GM10847 (cell line): ENCODE measurements at regions not wholly inside any gene's neighbourhood (a gene's known extent, or its start where the extent isn't known, plus 50 kb on each side); places are given as distances from the start of the nearest gene placed in this dataset.

Experiments used
- POLR2A ChIP-seq: IDR thresholded peaks from 2 replicates; pipeline ENCODE4 v1.6.1; 2011; ENCODE audit not compliant: insufficient read length; ENCODE audit errors: extremely low read depth

DNA sequence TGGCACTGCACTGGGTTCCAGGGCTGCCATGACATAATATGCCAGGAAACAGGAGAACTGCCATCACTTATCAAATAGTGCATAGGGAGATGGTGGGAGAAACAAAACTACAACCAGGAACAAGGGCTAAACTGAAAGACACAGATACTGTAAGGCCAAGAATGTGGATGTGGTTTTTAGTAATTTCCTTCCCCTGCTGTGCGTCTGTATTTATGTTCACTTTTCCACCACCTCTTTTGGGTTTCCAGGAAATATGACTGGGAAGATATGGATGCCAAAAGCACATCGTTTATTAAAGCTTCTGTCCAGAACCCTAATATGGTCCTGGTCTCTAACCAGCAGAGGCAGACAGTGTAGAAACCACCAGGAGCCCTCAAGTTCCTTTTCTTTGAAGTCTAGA lies 759.7 kb upstream of the FANCL start:
- TF ChIP-seq POLR2A = no peak

DNA sequence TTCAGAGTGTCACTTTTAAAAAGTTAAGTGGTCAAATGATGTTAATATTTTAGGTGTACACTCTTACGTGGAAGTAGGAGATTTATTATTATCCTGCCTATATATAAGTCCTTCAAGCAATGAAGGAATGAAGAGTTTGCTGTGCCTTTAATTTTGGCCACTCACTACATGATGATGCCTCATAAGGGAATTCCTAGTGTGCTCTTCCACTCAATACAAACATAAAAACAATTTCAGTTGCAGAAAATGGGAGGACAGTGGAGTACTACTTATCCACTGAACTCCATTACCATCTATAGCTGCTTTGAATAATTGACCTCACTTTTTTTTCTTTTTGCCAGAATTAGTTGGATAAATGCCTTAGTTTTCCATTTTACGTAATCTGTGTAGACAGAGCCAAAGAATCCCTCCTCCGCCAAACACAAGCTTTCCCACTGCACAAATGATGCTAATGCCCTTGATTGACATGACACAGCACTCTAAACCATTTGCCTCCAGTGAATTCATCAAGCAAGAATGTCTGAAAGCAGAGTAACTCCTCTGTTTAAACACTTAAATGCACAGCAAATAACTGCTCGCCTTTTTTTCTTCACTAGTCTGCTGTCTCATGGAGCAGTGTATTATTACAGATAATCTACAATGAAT lies 751.1 kb upstream of the FANCL start:
- TF ChIP-seq POLR2A = no peak

DNA sequence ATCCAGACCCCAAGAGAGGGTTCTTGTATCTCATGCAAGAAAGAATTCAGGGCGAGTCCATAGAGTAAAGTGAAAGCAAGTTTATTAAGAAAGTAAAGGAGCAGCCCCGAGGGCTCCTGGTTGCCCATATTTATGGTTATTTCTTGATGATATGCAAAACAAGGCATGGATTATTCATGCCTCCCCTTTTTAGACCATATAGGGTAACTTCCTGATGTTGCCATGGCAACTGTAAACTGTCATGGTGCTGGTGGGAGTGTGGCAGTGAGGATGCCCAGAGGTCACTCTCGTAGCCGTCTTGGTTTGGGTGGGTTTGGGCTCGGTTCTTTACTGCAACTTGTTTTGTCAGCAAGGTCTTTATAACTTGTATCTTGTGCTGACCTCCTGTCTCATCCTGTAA lies 750.2 kb upstream of the FANCL start:
- no peak for TF ChIP-seq POLR2A

DNA sequence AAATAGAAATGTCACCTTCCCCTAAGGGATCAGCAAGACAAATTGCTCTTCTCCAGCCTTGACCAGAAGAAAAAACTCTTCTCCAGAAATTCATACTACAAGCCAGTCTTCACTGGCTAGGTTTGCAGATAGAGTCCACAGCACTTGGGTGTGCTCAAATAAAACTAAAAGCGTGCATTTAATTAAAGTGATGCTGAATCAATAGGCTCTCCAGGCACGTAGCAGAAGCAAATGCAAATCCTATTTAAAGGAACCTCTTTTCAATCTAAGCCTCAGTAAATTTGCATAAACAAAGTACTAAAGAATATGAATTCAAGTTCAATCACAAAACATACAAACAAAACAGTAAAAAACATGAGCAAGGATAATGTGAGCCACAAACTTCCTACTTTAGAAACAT lies 744.4 kb upstream of the FANCL start:
- TF ChIP-seq POLR2A = no peak

DNA sequence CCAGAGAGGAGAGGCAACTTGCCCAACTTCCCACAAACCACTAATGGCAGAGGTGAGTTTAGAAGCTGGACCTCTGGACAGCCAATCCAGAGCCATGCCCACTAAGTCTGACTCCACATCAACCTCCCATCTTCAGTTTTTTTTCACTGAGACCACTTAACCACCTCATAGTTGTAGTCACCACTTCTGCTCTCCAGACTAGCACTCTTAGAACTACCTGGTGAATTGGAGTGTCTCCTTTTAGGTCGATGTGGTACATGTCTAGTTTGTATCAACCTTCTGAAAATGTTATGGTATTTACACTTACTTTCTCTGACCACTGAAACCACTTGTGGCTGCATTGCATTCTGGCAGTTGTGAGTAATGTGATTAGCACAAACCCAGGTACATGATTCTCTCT lies 743.6 kb upstream of the FANCL start:
- TF ChIP-seq POLR2A = no peak

- no peak for TF ChIP-seq POLR2A
Observed at GRCh38 chr2:58983111-58983510, 742.0 kb upstream of the FANCL start.

DNA sequence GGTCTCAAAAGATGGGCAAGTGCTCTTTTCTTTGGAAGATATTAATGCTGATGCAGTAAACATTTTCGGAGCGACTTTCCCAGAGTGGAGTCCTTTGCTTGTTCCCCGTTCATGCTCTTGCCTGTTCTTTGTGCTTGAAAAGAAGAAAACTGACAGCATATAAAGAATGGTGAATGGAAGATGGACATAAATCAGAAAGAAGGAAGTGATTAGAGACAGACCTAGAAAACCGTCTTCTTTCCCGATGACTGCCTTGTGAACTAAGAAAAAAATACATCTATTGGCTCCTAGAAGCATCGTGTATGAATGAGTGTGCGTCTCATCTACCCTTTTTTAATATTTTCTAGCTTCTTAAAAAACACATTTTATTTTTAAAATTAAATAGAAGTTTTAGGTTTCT lies 740.1 kb upstream of the FANCL start:
- TF ChIP-seq POLR2A = no peak

DNA sequence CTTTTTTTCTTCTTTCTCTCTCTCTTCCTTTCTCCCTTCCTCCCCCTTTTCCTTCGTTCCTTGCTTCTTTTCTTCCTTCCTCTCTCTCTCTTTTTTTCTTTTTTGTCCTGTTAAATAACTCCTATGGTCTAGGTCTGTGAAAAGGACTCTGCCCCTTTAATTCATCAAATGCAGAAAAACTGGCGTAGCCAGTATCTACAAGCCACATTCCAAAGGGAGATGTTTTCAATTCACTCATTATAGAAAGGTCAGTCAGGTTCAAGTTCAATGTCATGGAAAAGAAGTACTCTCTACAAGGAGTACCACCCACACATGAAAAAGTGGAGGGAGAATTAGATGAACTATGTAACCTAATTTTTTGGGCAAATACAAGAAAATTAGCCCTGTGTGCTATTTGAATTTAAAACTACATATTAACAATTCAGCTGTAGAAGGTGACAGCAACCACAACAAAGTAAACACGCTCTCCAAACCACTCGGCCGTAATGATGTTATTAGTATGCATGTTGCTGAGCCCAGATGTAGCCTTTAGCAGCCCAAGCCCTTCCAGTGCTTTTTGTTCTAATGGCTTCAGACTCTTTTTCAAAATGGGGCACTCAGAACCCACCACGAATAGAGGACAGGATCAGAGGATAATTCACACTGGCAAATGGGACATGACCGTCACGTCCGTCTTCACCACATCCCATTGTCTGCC lies 735.4 kb upstream of the FANCL start:
- TF ChIP-seq POLR2A = no peak

GRCh38 chr2:58974881-58975280 lies 733.8 kb upstream of the FANCL start:
- no peak for TF ChIP-seq POLR2A

GRCh38 chr2:58974426-58974825 lies 733.3 kb upstream of the FANCL start:
- no peak for TF ChIP-seq POLR2A

DNA sequence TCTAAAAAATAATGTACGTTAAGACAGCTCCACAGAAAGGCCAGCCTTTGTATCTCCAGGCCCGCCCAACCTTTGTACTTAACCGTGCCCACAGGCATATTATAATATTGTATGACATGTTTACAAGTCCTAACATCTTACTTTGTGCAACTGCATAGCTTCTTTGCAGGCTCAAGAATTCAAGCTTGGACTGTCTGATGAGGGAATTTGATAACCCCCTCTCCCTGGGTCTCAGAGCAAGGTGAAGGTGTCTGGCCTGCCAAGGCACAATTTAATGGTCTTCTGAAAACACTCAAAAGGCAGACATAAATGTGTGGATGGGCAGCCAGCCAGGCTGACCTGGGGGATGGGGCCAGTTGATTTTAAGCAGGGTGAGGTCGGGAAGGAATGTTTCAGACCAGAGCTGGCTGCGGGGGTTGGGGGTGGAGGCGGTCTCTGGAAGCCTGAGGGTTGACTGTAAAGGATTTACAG lies 732.7 kb upstream of the FANCL start:
- no peak for TF ChIP-seq POLR2A

- TF ChIP-seq POLR2A = no peak
Observed at GRCh38 chr2:58972737-58973136, 731.6 kb upstream of the FANCL start.

DNA sequence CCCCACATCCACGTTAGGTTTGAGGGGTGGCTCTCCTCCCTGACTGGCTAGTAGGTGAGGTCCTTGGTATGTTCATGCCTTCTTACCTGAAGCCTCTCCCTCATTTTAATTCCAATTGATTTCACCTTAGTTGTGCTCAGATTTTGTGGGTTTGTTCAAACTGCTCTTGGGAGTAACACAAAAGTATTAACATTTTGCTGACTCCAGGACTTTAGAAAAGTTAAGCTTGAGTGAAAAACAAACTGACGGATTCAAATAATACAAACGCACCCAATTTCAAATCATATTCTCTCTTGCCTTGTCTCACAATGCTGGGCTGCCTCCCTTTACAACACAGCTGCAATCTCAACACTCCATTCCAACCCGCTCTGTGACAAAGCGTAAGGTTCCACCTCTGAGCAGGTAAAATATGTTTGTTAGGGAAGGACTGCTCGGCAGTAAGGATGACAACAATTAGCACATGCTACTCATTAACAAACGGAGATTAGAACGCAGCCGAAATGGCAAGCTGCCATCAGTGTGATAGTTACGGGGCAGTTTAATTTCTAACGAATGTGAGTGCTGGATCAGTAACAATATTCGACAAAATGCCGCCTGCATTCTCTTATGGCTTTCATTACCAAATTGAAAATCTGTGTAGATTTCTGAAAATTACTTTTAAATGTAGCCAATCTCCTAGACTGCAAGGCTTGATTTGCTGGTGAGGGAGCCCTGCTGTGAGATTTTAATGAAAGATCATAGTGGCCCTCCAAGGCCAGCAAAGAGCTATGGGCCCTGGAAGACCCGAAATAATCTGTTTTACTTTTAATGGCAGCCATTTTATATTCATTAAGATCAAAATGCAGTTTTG lies 730.6 kb upstream of the FANCL start:
- no peak for TF ChIP-seq POLR2A

GRCh38 chr2:58970365-58970764 lies 729.2 kb upstream of the FANCL start:
- TF ChIP-seq POLR2A = no peak

GRCh38 chr2:58968885-58969284 lies 727.8 kb upstream of the FANCL start:
- no peak for TF ChIP-seq POLR2A

DNA sequence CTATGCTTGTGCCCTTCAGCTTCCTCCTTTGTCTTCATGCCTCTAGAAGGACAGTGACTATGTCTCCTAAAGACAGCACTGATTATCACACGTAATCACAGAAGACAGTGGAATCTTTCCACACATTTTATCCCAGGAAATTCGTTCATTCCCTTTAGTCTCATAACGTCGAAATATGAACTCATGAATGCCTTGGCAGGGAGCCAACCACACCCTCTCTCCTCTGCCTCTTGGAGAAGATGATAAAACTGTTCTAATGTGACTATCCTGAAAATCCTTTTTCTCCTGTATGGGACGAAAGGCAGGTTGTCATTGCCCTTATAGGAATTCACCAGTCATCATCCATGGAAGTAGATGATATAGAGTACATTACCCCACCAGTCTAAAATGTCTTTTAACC lies 726.6 kb upstream of the FANCL start:
- no peak for TF ChIP-seq POLR2A

GRCh38 chr2:58965602-58966001 lies 724.5 kb upstream of the FANCL start:
- no peak for TF ChIP-seq POLR2A

GRCh38 chr2:58959996-58960395 lies 718.9 kb upstream of the FANCL start:
- TF ChIP-seq POLR2A = no peak
